Nephron progenitor cell (in vitro differentiated cells): ENCODE measurements at regions not wholly inside any gene's neighbourhood (a gene's known extent, or its start where the extent isn't known, plus 50 kb on each side); places are given as distances from the start of the nearest gene placed in this dataset.
A peak's percentile ranks its signal among the peaks of the same experiment; 100 is the strongest.

Experiments
- DNase-seq: peaks from one replicate; pipeline ENCODE4 v3.0.0; 2021
- H3K27ac Mint-ChIP-seq: 2 replicates; pipeline ENCODE4 v1.8.0; 2021; ENCODE audit warnings: mild to moderate bottlenecking, moderate library complexity, mixed read lengths
- H3K27me3 Mint-ChIP-seq: 2 replicates; pipeline ENCODE4 v1.8.0; 2021; ENCODE audit warnings: mild to moderate bottlenecking, low read depth, mixed read lengths; ENCODE audit not compliant: poor library complexity
- H3K36me3 Mint-ChIP-seq: 2 replicates; pipeline ENCODE4 v1.8.0; 2021; ENCODE audit warnings: low read depth, mixed read lengths
- H3K4me1 Mint-ChIP-seq: 2 replicates; pipeline ENCODE4 v1.8.0; 2021; ENCODE audit warnings: mixed read lengths
- H3K4me3 Mint-ChIP-seq: 2 replicates; pipeline ENCODE4 v1.8.0; 2021; ENCODE audit warnings: mild to moderate bottlenecking, moderate library complexity, mixed read lengths
- H3K9me3 Mint-ChIP-seq: 2 replicates; pipeline ENCODE4 v1.8.0; 2021; ENCODE audit warnings: mild to moderate bottlenecking, moderate library complexity, mixed read lengths
- CTCF ChIP-seq: fragments of 200-600 bp; sonication (generic); IDR thresholded peaks from 2 replicates; pipeline ENCODE4 v1.5.0; 2021; ENCODE audit warnings: antibody characterized with exemption

- Mint-ChIP-seq H3K27ac (no peak overlapping the region), H3K27me3 (peaks cover 9% of the 10 kb centered on the region), H3K4me3 (no peak overlapping the region), H3K36me3 (no peaks in the 10 kb centered on the region), H3K4me1 (no peaks in the 10 kb centered on the region), H3K9me3 (no peaks in the 10 kb centered on the region)
- DNase-seq: no peak
- TF ChIP-seq CTCF: no peak
These were observed 65.9 kb upstream of the FBXL4 start for GRCh38 chr6:99013661-99014060.

GRCh38 chr6:99013145-99013544 lies 65.4 kb upstream of the FBXL4 start:
- TF ChIP-seq CTCF: no peak
- DNase-seq: no peak
- Mint-ChIP-seq H3K36me3 (no peaks in the 10 kb centered on the region), H3K4me1 (no peaks in the 10 kb centered on the region), H3K27me3 (peaks cover 9% of the 10 kb centered on the region), H3K9me3 (no peaks in the 10 kb centered on the region), H3K4me3 (no peak overlapping the region), H3K27ac (no peak overlapping the region)

GRCh38 chr6:99011151-99011550 lies 63.4 kb upstream of the FBXL4 start:
- Mint-ChIP-seq H3K4me1 (no peaks in the 10 kb centered on the region), H3K9me3 (peaks cover 4% of the 10 kb centered on the region), H3K27me3 (peaks cover 9% of the 10 kb centered on the region), H3K4me3 (no peak overlapping the region), H3K27ac (no peak overlapping the region), H3K36me3 (no peaks in the 10 kb centered on the region)
- no peak for DNase-seq
- TF ChIP-seq CTCF: no peak

GRCh38 chr6:99002831-99003230 lies 55.1 kb upstream of the FBXL4 start:
- no peak overlapping the region for H3K4me3 Mint-ChIP-seq
- peaks cover 5% of the 10 kb centered on the region for H3K4me1 Mint-ChIP-seq
- no peak overlapping the region for H3K27ac Mint-ChIP-seq
- no peak for DNase-seq
- no peaks in the 10 kb centered on the region for H3K36me3 Mint-ChIP-seq
- H3K27me3 Mint-ChIP-seq: peaks cover 8% of the 10 kb centered on the region
- H3K9me3 Mint-ChIP-seq: peaks cover 4% of the 10 kb centered on the region
- TF ChIP-seq CTCF: no peak

GRCh38 chr6:98998103-98998502 lies 50.4 kb upstream of the FBXL4 start:
- Mint-ChIP-seq H3K27me3 (peaks cover 8% of the 10 kb centered on the region), H3K4me3 (no peak overlapping the region), H3K4me1 (peaks cover 5% of the 10 kb centered on the region), H3K9me3 (no peaks in the 10 kb centered on the region), H3K27ac (no peak overlapping the region), H3K36me3 (no peaks in the 10 kb centered on the region)
- no peak for TF ChIP-seq CTCF
- peak; percentile 11 for DNase-seq
